ENCODE measurements at regions not wholly inside any gene's neighbourhood (a gene's known extent, or its start where the extent isn't known, plus 50 kb on each side); places are given as distances from the start of the nearest gene placed in this dataset.
A peak's percentile ranks its signal among the peaks of the same experiment; 100 is the strongest.

DNA sequence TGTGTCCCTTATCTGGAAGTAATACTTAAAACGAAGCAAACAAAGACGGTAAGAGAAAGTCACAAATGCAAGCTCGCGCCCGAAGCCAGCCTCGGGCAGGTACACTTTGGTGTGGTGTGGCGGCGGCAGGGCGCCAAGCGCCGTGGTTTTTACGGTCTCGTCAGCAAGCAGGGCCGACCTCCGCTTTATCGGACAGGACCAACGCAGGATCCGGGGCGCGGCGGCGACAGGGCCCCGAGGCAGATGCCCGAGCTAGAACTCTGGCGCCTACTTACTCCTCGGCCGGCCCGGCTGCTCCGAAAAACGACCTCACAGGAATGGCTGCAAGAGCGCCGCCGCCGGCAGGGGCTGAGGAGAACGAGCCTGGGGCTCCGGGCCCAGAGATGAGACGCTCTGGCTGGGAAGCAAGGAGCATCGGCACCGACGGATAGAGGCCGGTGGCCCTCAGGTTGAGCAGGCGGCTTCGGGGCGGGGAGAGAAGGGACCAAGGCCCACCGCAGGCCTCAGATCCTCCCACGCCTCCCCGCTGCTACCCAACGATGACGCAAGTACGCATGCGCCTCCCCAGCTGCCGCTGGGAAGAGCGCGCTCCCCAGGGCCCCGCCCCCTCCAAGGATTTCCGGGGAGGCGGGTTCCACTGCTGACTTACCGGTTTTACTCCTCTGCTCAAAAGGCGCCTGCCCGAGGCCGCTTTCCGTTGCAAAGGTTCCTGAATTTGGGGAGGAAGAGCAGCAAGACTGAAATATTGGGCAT, 60.6 kb downstream of the FAM217A start (continued):
- peak; percentile 82 for TF ChIP-seq SMAD4 (CRISPR knock-in tag; conservative IDR thresholded peaks at IDR 0.05)
- no peak for TF ChIP-seq HNRNPUL1 (IDR thresholded peaks at IDR 0.05; ENCODE audit: low read length)
- no peak for TF ChIP-seq PPARD (CRISPR knock-in tag; IDR thresholded peaks at IDR 0.05)
- TF ChIP-seq NFATC3 (IDR thresholded peaks at IDR 0.05), result no peak
- no peak for TF ChIP-seq HNRNPL (IDR thresholded peaks at IDR 0.05; ENCODE audit: low read depth, low read length)
- TF ChIP-seq FOXM1 (IDR thresholded peaks at IDR 0.05; ENCODE audit: low read depth), result peak; percentile 66; the same call in 1 of the 2 replicates
- TF ChIP-seq FOXM1 (CRISPR knock-in tag; IDR thresholded peaks at IDR 0.05; ENCODE audit: low read depth), result no peak
- no peak for TF ChIP-seq COPS2 (conservative IDR thresholded peaks at IDR 0.05)
- 0 out of 2 replicates have a peak, but pooled peaks have one; percentile 9 for TF ChIP-seq ZNF316 (IDR thresholded peaks at IDR 0.05)
- TF ChIP-seq SIX5 (IDR thresholded peaks at IDR 0.05; ENCODE audit: borderline replicate concordance in 1 of 2, insufficient read depth in 1 of 2, low read depth in 1 of 2, low read length in 2 of 2), result no peak
- peak; percentile 97 for TF ChIP-seq RBFOX2 (IDR thresholded peaks at IDR 0.05; ENCODE audit: low read depth, low read length)
- TF ChIP-seq ELF4 (CRISPR knock-in tag; IDR thresholded peaks at IDR 0.05), result 0 out of 2 replicates have a peak, but pooled peaks have one; percentile 48
- TF ChIP-seq E2F1 (CRISPR knock-in tag; IDR thresholded peaks at IDR 0.05), result peak; percentile 65; the same call in 1 of the 2 replicates
- TF ChIP-seq PYGO2 (tag; IDR thresholded peaks at IDR 0.05), result no peak
- TF ChIP-seq MIER1 (IDR thresholded peaks at IDR 0.05; ENCODE audit: low read depth), result no peak
- TF ChIP-seq MTF1 (CRISPR knock-in tag; IDR thresholded peaks at IDR 0.05; ENCODE audit: borderline replicate concordance), result no peak
- no peak for TF ChIP-seq JUND (IDR thresholded peaks at IDR 0.05; ENCODE audit: borderline replicate concordance, low read depth, low read length)
- no peak; the same call in 2 of the 3 replicates for TF ChIP-seq JUND (tag; IDR thresholded peaks at IDR 0.05; ENCODE audit: borderline replicate concordance, low read depth, low read length)
- no peak; the same call in 1 of the 2 replicates for TF ChIP-seq KLF1 (tag; IDR thresholded peaks at IDR 0.05)
- no peak for TF ChIP-seq RBM34 (IDR thresholded peaks at IDR 0.05; ENCODE audit: borderline replicate concordance, insufficient read depth, low read length)
- TF ChIP-seq, protein P1, sequence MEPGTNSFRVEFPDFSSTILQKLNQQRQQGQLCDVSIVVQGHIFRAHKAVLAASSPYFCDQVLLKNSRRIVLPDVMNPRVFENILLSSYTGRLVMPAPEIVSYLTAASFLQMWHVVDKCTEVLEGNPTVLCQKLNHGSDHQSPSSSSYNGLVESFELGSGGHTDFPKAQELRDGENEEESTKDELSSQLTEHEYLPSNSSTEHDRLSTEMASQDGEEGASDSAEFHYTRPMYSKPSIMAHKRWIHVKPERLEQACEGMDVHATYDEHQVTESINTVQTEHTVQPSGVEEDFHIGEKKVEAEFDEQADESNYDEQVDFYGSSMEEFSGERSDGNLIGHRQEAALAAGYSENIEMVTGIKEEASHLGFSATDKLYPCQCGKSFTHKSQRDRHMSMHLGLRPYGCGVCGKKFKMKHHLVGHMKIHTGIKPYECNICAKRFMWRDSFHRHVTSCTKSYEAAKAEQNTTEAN (CRISPR knock-in tag; IDR thresholded peaks at IDR 0.05), result peak; percentile 81; the same call in 1 of the 2 replicates
- TF ChIP-seq THRAP3 (IDR thresholded peaks at IDR 0.05; ENCODE audit: borderline replicate concordance), result no peak
- TF ChIP-seq HDAC6 (IDR thresholded peaks at IDR 0.05; ENCODE audit: low read depth, low read length), result no peak
- TF ChIP-seq IRF1 (CRISPR knock-in tag; IDR thresholded peaks at IDR 0.05; ENCODE audit: borderline replicate concordance), result no peak
